Progenitor cell of endocrine pancreas (in vitro differentiated cells): ENCODE measurements at regions not wholly inside any gene's neighbourhood (a gene's known extent, or its start where the extent isn't known, plus 50 kb on each side); places are given as distances from the start of the nearest gene placed in this dataset.
"Not testable (repeated sequence)": the region's sequence is repeated elsewhere in the genome, so short reads cannot be mapped to it uniquely, and the experiment has no call there.

Source experiments
- DNase-seq: peaks from one replicate; pipeline ENCODE4 v3.0.0; 2021; ENCODE audit warnings: low spot score; ENCODE audit not compliant: unreplicated experiment
- H3K27ac Mint-ChIP-seq: 2 replicates; pipeline ENCODE4 v1.8.0; 2021; ENCODE audit warnings: mild to moderate bottlenecking, moderate library complexity, mixed read lengths
- H3K27me3 Mint-ChIP-seq: 2 replicates; pipeline ENCODE4 v1.8.0; 2021; ENCODE audit warnings: mixed read lengths
- H3K36me3 Mint-ChIP-seq: 2 replicates; pipeline ENCODE4 v1.8.0; 2022; ENCODE audit warnings: mixed read lengths; ENCODE audit not compliant: insufficient read depth
- H3K4me1 Mint-ChIP-seq: 2 replicates; pipeline ENCODE4 v1.8.0; 2021; ENCODE audit warnings: low read depth, mixed read lengths
- H3K4me3 Mint-ChIP-seq: 2 replicates; pipeline ENCODE4 v1.8.0; 2021; ENCODE audit warnings: low read depth, mild to moderate bottlenecking, moderate library complexity, mixed read lengths
- H3K9me3 Mint-ChIP-seq: 2 replicates; pipeline ENCODE4 v1.8.0; 2021; ENCODE audit warnings: low read depth, mixed read lengths
- TF ChIP-seq, protein P1 (sequence below): fragments of 200-600 bp; sonication (generic); IDR thresholded peaks from one replicate; pipeline ENCODE4 v1.5.0; 2021; ENCODE audit warnings: antibody characterized with exemption, mild to moderate bottlenecking; ENCODE audit not compliant: unreplicated experiment

DNA sequence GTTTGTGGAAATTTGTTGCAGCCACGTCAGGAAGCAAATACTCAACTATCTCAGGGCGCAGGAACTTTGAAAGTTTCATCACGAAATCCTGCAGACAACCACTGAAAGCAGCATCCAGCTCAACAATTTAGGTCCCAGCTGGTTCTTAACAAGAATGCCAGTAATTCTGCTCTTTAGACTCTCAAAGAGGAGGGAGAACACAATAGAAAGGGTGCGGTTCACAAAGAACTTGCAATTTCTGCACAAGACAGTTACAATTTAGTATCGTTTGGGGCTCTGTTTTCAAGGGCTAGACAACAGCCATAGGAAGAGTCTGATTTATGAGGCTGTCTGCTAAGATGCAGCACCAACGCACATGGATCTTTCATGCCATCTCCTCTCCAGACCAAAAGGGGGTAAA, 223.1 kb downstream of the FGFR2 start:
- Mint-ChIP-seq H3K36me3 (no peaks in the 10 kb centered on the region), H3K4me3 (no peak overlapping the region), H3K9me3 (no peaks in the 10 kb centered on the region), H3K27ac (no peak overlapping the region), H3K27me3 (no peaks in the 10 kb centered on the region), H3K4me1 (peaks cover 27% of the 10 kb centered on the region)
- no peak for DNase-seq
- TF ChIP-seq, protein P1, sequence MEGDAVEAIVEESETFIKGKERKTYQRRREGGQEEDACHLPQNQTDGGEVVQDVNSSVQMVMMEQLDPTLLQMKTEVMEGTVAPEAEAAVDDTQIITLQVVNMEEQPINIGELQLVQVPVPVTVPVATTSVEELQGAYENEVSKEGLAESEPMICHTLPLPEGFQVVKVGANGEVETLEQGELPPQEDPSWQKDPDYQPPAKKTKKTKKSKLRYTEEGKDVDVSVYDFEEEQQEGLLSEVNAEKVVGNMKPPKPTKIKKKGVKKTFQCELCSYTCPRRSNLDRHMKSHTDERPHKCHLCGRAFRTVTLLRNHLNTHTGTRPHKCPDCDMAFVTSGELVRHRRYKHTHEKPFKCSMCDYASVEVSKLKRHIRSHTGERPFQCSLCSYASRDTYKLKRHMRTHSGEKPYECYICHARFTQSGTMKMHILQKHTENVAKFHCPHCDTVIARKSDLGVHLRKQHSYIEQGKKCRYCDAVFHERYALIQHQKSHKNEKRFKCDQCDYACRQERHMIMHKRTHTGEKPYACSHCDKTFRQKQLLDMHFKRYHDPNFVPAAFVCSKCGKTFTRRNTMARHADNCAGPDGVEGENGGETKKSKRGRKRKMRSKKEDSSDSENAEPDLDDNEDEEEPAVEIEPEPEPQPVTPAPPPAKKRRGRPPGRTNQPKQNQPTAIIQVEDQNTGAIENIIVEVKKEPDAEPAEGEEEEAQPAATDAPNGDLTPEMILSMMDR, result no peak

DNA sequence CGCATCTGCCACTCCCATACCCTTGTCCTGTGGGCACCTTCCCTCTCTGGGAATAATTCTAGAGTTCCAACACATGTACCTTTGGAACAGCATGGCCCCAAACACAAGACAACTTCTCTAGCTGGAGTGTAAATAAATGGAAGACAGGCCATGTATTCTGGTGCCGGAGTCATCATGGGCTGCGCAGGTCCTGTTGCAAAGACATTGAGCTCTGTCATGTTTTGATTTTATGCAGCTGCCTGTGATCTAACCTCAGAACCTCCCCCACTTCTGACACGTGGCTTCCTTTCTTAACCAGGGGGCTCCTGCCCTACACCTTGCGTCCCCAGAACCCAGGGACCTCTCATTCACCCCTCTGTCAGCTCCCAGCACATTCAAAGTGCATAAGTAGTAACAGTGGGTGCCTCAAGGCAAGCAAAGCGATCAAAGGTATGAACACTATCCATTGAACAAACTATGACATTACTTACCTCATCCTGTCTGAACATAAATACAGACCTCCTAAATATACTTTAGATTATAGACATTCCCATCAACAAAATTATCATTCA, 219.9 kb downstream of the FGFR2 start:
- Mint-ChIP-seq H3K4me3 (no peak overlapping the region), H3K27me3 (no peaks in the 10 kb centered on the region)

DNA sequence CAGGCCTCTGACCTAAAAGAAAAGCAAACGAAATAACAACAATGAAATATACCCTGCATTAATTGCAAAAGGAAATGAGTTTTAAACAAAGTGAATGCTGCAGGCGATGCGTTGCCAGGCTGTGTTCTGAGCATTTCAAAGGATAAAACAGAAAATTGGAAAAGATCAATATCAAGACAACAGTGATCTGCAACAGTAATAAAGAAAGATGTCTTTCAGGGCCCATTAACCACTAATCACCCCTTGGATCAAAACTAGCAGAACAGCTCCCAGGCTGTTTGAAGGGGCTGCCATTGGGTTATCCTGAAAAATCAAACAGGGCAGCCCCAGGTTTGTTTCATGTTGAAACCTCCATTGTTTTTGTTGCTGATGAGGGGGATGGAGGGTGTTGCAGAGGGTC, 219.2 kb downstream of the FGFR2 start:
- Mint-ChIP-seq H3K36me3 (peaks cover 4% of the 10 kb centered on the region), H3K4me1 (peaks cover 27% of the 10 kb centered on the region), H3K27ac (no peak overlapping the region), H3K27me3 (no peaks in the 10 kb centered on the region), H3K4me3 (no peak overlapping the region), H3K9me3 (peaks cover 10% of the 10 kb centered on the region)
- no peak for DNase-seq
- TF ChIP-seq, protein P1, result no peak

More for the DNA sequence above, 219.9 kb downstream of the FGFR2 start:
- DNase-seq, result no peak
- TF ChIP-seq, protein P1, result no peak
- Mint-ChIP-seq H3K27ac (peak overlapping the region; percentile 15), H3K4me1 (peaks cover 27% of the 10 kb centered on the region), H3K9me3 (peaks cover 8% of the 10 kb centered on the region), H3K36me3 (peaks cover 4% of the 10 kb centered on the region)

DNA sequence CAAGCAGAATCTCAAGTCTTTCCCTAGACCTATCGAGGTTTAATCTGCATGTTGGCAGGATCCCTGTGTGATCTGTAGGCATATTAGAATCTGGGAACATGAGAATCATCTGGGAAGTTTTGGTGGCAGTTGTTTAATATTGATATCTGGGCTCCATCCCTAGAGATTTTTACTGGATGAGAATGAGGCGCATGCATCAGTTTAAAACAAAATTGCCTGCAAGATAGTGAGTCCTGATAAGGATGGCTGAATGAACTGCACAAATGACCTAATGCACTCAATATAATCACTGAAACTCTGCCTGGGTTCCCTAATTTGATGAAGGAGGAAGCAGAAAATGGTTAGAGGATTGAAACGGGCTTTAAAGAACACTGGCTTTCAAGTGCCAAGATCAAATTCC, 218.0 kb downstream of the FGFR2 start:
- Mint-ChIP-seq H3K36me3 (peaks cover 4% of the 10 kb centered on the region), H3K27ac (no peak overlapping the region), H3K9me3 (peaks cover 13% of the 10 kb centered on the region), H3K27me3 (no peaks in the 10 kb centered on the region), H3K4me1 (peaks cover 26% of the 10 kb centered on the region), H3K4me3 (no peak overlapping the region)
- TF ChIP-seq, protein P1, result no peak
- DNase-seq, result no peak

DNA sequence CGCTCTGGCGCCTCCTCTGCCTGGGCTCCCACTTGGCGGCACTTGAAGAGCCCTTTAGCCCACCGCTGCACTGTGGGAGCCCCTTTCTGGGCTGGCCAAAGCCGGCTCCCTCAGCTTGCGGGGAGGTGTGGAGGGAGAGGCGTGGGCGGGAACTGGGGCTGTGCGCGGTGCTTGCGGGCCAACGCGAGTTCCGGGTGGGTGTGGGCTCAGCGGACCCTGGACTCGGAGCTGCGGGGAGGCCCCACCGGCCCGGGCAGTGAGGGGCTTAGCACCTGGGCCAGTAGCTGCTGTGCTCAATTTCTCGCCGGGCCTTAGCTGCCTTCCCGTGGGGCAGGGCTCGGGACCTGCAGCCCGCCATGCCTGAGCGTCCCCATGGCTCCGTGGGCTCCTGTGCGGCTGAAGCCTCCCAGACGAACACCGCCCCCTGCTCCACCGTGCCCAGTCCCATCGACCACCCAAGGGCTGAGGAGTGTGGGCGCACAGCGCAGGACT, 216.2 kb downstream of the FGFR2 start:
- not testable (repeated sequence) for H3K36me3 Mint-ChIP-seq, H3K27me3 Mint-ChIP-seq, H3K4me3 Mint-ChIP-seq, DNase-seq, H3K27ac Mint-ChIP-seq
- Mint-ChIP-seq H3K4me1 (peaks cover 26% of the 10 kb centered on the region), H3K9me3 (peaks cover 18% of the 10 kb centered on the region)

DNA sequence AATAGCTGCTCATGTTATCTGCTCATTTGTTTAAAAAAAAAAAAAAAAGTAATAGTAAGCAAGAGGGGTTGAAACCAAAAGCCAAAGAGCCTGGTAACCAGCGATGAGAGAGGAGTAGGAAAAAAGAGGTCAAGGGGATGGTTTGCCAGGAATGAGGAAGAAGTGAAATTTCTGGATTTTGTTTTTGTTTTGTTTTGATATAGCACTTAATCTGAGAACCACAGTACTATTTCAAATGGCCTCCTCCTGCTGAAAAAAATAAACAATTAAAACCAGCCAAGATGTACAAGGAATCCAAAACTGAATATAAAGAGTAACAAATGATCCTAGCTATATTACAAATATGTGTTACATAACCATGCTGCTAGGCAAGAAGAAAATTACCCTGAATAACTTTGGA, 213.1 kb downstream of the FGFR2 start:
- H3K36me3 Mint-ChIP-seq, result peaks cover 4% of the 10 kb centered on the region
- H3K4me3 Mint-ChIP-seq, result no peak overlapping the region
- DNase-seq, result no peak
- H3K27ac Mint-ChIP-seq, result no peak overlapping the region
- H3K4me1 Mint-ChIP-seq, result peaks cover 5% of the 10 kb centered on the region
- TF ChIP-seq, protein P1, result no peak
- no peaks in the 10 kb centered on the region for H3K27me3 Mint-ChIP-seq
- peaks cover 18% of the 10 kb centered on the region for H3K9me3 Mint-ChIP-seq
